ENCODE measurements at regions not wholly inside any gene's neighbourhood (a gene's known extent, or its start where the extent isn't known, plus 50 kb on each side); places are given as distances from the start of the nearest gene placed in this dataset.
"Not testable (repeated sequence)": the region's sequence is repeated elsewhere in the genome, so short reads cannot be mapped to it uniquely, and the experiment has no call there.

- TF ChIP-seq CTCF (IDR thresholded peaks at IDR 0.05) = no peak
- no peak overlapping the region for H3K27ac ChIP-seq
- no peaks in the 10 kb centered on the region for H3K9me3 ChIP-seq
- no peaks in the 10 kb centered on the region for H3K36me3 ChIP-seq
- DNase-seq (ENCODE audit: low spot score) (no peak), ATAC-seq (ENCODE audit: insufficient number of reproducible peaks, low FRiP score, low read depth) (no peak)
- H3K4me1 ChIP-seq (ENCODE audit: control insufficient read depth in 1 of 2, low read depth in 2 of 2) = no peaks in the 10 kb centered on the region
- H3K27me3 ChIP-seq (replicated peaks; ENCODE audit: insufficient read depth) = no peaks in the 10 kb centered on the region
- H3K4me3 ChIP-seq = no peak overlapping the region
These were observed 59.9 kb upstream of the LRPPRC start for GRCh38 chr2:44055664-44056063.

- Histone ChIP-seq H3K36me3 (no peaks in the 10 kb centered on the region), H3K27ac (no peak overlapping the region), H3K4me1 (ENCODE audit: control insufficient read depth in 1 of 2, low read depth in 2 of 2) (no peaks in the 10 kb centered on the region), H3K27me3 (replicated peaks; ENCODE audit: insufficient read depth) (no peaks in the 10 kb centered on the region), H3K9me3 (no peaks in the 10 kb centered on the region), H3K4me3 (no peak overlapping the region)
- DNase-seq (ENCODE audit: low spot score) (no peak), ATAC-seq (ENCODE audit: insufficient number of reproducible peaks, low FRiP score, low read depth) (no peak)
- TF ChIP-seq CTCF (IDR thresholded peaks at IDR 0.05) = no peak
These were observed 61.2 kb upstream of the LRPPRC start for GRCh38 chr2:44056947-44057346.

- not testable (repeated sequence) for DNase-seq (ENCODE audit: low spot score); H3K4me1 ChIP-seq (ENCODE audit: control insufficient read depth in 1 of 2, low read depth in 2 of 2); H3K4me3 ChIP-seq; H3K27ac ChIP-seq; ATAC-seq (ENCODE audit: insufficient number of reproducible peaks, low FRiP score, low read depth); H3K36me3 ChIP-seq; H3K9me3 ChIP-seq; H3K27me3 ChIP-seq (replicated peaks; ENCODE audit: insufficient read depth)
These were observed 64.5 kb upstream of the LRPPRC start for GRCh38 chr2:44060286-44060685.

DNA sequence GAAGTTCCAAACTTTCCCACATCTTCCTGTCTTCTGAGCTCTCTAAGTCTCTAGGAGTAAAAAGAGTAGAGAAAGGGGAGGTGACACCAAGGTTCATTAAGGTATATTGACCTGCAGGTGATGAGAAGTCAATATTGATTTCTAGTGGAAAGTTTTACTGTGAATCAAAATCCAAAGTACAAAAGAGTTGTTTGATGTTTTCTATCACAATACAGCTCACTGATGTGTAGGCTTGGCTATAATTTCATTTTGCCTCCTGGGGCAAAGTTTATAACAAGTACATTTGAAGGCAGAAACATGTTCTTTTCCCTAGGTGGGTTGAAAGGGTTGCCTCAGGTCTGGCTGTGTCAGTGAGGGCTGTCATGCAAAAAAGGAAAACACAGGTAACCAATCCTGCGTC is 65.2 kb upstream of the LRPPRC start:
- no peak for ATAC-seq (ENCODE audit: insufficient number of reproducible peaks, low FRiP score, low read depth)
- no peak for DNase-seq (ENCODE audit: low spot score)
- H3K9me3 ChIP-seq = no peaks in the 10 kb centered on the region
- no peak overlapping the region for H3K4me3 ChIP-seq
- no peaks in the 10 kb centered on the region for H3K36me3 ChIP-seq
- no peaks in the 10 kb centered on the region for H3K27me3 ChIP-seq (replicated peaks; ENCODE audit: insufficient read depth)
- H3K4me1 ChIP-seq (ENCODE audit: control insufficient read depth in 1 of 2, low read depth in 2 of 2) = no peaks in the 10 kb centered on the region
- no peak for TF ChIP-seq CTCF (IDR thresholded peaks at IDR 0.05)
- no peak overlapping the region for H3K27ac ChIP-seq

- no peak for DNase-seq (ENCODE audit: low spot score)
- no peaks in the 10 kb centered on the region for H3K36me3 ChIP-seq
- ATAC-seq (ENCODE audit: insufficient number of reproducible peaks, low FRiP score, low read depth) = no peak
- H3K9me3 ChIP-seq = no peaks in the 10 kb centered on the region
- H3K27me3 ChIP-seq (replicated peaks; ENCODE audit: insufficient read depth) = no peaks in the 10 kb centered on the region
- no peak overlapping the region for H3K27ac ChIP-seq
- H3K4me1 ChIP-seq (ENCODE audit: control insufficient read depth in 1 of 2, low read depth in 2 of 2) = no peaks in the 10 kb centered on the region
- no peak for TF ChIP-seq CTCF (IDR thresholded peaks at IDR 0.05)
- H3K4me3 ChIP-seq = no peak overlapping the region
These were observed 65.7 kb upstream of the LRPPRC start for GRCh38 chr2:44061469-44061868.

DNA sequence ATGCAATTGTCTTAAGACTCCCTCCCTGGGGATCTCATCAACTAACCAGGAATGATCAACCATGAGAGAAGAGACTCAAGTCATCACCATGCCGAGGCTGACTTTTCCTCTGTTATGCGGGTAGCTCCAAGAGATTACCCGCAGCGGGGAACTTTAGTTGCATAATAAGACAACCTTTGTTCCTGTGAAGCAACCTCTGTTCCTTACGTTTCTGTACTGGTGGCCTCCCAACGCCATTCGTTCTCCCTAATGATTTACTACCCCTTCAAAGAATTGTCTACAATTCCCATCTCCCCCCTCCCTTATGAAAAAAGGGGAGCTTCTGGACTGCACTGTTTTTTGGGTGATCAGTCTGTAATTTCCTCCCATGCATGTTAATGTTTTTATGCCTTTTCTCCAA is 66.1 kb upstream of the LRPPRC start:
- Histone ChIP-seq H3K9me3 (no peaks in the 10 kb centered on the region), H3K4me1 (ENCODE audit: control insufficient read depth in 1 of 2, low read depth in 2 of 2) (no peaks in the 10 kb centered on the region), H3K4me3 (no peak overlapping the region), H3K27ac (no peak overlapping the region), H3K27me3 (replicated peaks; ENCODE audit: insufficient read depth) (no peaks in the 10 kb centered on the region), H3K36me3 (no peaks in the 10 kb centered on the region)
- ATAC-seq (ENCODE audit: insufficient number of reproducible peaks, low FRiP score, low read depth) (no peak), DNase-seq (ENCODE audit: low spot score) (no peak)
- no peak for TF ChIP-seq CTCF (IDR thresholded peaks at IDR 0.05)

Data from thoracic aorta (tissue), 2 donors.